GM21717 (cell line): ENCODE measurements at regions not wholly inside any gene's neighbourhood (a gene's known extent, or its start where the extent isn't known, plus 50 kb on each side); places are given as distances from the start of the nearest gene placed in this dataset.

Experiments
- ATAC-seq: cut with Tn5 transposase; IDR thresholded peaks from one replicate; pipeline ENCODE4 v1.9.1; 2021; ENCODE audit warnings: mild to moderate bottlenecking, moderate library complexity; ENCODE audit not compliant: unreplicated experiment

GRCh38 chr4:180407275-180407885 lies 1835.8 kb upstream of the TENM3 start:
- no peak for ATAC-seq

- ATAC-seq, result no peak
Measured at GRCh38 chr4:180418819-180419531, 1824.2 kb upstream of the TENM3 start.

- no peak for ATAC-seq
Measured at GRCh38 chr4:180422989-180423711, 1820.1 kb upstream of the TENM3 start.

GRCh38 chr4:180423712-180424057 lies 1819.5 kb upstream of the TENM3 start:
- ATAC-seq, result no peak

- ATAC-seq, result no peak
Measured at GRCh38 chr4:180426938-180427337, 1816.3 kb upstream of the TENM3 start.

GRCh38 chr4:180430283-180430682 lies 1812.9 kb upstream of the TENM3 start:
- ATAC-seq, result no peak

GRCh38 chr4:180434131-180434895 lies 1808.9 kb upstream of the TENM3 start:
- peak; percentile 67 for ATAC-seq

GRCh38 chr4:180436361-180436760 lies 1806.8 kb upstream of the TENM3 start:
- ATAC-seq, result no peak

- ATAC-seq, result no peak
Measured at GRCh38 chr4:180437601-180438000, 1805.6 kb upstream of the TENM3 start.

- no peak for ATAC-seq
Measured at GRCh38 chr4:180448306-180448705, 1794.9 kb upstream of the TENM3 start.

GRCh38 chr4:180449395-180449956 lies 1793.7 kb upstream of the TENM3 start:
- ATAC-seq, result peak; percentile 83

GRCh38 chr4:180455226-180455625 lies 1788.0 kb upstream of the TENM3 start:
- ATAC-seq, result no peak

- ATAC-seq, result no peak
Measured at GRCh38 chr4:180456928-180457327, 1786.3 kb upstream of the TENM3 start.

GRCh38 chr4:180462116-180462515 lies 1781.1 kb upstream of the TENM3 start:
- no peak for ATAC-seq

GRCh38 chr4:180465364-180465763 lies 1777.8 kb upstream of the TENM3 start:
- no peak for ATAC-seq

GRCh38 chr4:180483036-180483435 lies 1760.2 kb upstream of the TENM3 start:
- ATAC-seq, result no peak

GRCh38 chr4:180485407-180485806 lies 1757.8 kb upstream of the TENM3 start:
- ATAC-seq, result no peak

GRCh38 chr4:180486342-180486741 lies 1756.9 kb upstream of the TENM3 start:
- ATAC-seq, result peak; percentile 65

- ATAC-seq, result no peak
Measured at GRCh38 chr4:180489787-180490186, 1753.4 kb upstream of the TENM3 start.

- no peak for ATAC-seq
Measured at GRCh38 chr4:180491210-180491609, 1752.0 kb upstream of the TENM3 start.

- ATAC-seq, result no peak
Measured at GRCh38 chr4:180493299-180493698, 1749.9 kb upstream of the TENM3 start.
